ENCODE measurements at regions not wholly inside any gene's neighbourhood (a gene's known extent, or its start where the extent isn't known, plus 50 kb on each side); places are given as distances from the start of the nearest gene placed in this dataset.

- TF ChIP-seq POLR2A (IDR thresholded peaks at IDR 0.05) = no peak
- no peak for TF ChIP-seq CTCF (IDR thresholded peaks at IDR 0.05)
Observed at GRCh38 chr5:68380078-68380477, 164.5 kb downstream of the PIK3R1 start.

Measured in gastroesophageal sphincter (tissue), 3 donors.